NCI-H1694 (cell line): ENCODE measurements at regions not wholly inside any gene's neighbourhood (a gene's known extent, or its start where the extent isn't known, plus 50 kb on each side); places are given as distances from the start of the nearest gene placed in this dataset.

Source experiments
- DNase-seq: peaks from one replicate; lab custom pipeline; 2025; lab: John Stamatoyannopoulos, UW

GRCh38 chr3:14311729-14312128 lies 90.7 kb upstream of the SLC6A6 start:
- DNase-seq: no peak

GRCh38 chr3:14312375-14312774 lies 90.0 kb upstream of the SLC6A6 start:
- DNase-seq: no peak

GRCh38 chr3:14317057-14317553 lies 85.3 kb upstream of the SLC6A6 start:
- DNase-seq: no peak

GRCh38 chr3:14318646-14319045 lies 83.8 kb upstream of the SLC6A6 start:
- DNase-seq: no peak

- DNase-seq: no peak
These were observed 82.7 kb upstream of the SLC6A6 start for GRCh38 chr3:14319654-14320182.

- no peak for DNase-seq
These were observed 82.2 kb upstream of the SLC6A6 start for GRCh38 chr3:14320219-14320618.

- DNase-seq: no peak
These were observed 80.4 kb upstream of the SLC6A6 start for GRCh38 chr3:14322001-14322400.

- no peak for DNase-seq
These were observed 79.6 kb upstream of the SLC6A6 start for GRCh38 chr3:14322667-14323295.

GRCh38 chr3:14323401-14324223 lies 78.8 kb upstream of the SLC6A6 start:
- DNase-seq: no peak

GRCh38 chr3:14324224-14324944 lies 78.0 kb upstream of the SLC6A6 start:
- DNase-seq: no peak

- no peak for DNase-seq
These were observed 74.0 kb upstream of the SLC6A6 start for GRCh38 chr3:14328422-14328821.

GRCh38 chr3:14329116-14329830 lies 73.1 kb upstream of the SLC6A6 start:
- DNase-seq: no peak

GRCh38 chr3:14329842-14330241 lies 72.6 kb upstream of the SLC6A6 start:
- no peak for DNase-seq

- no peak for DNase-seq
These were observed 71.9 kb upstream of the SLC6A6 start for GRCh38 chr3:14330508-14330907.

GRCh38 chr3:14331251-14331650 lies 71.2 kb upstream of the SLC6A6 start:
- no peak for DNase-seq

- DNase-seq: no peak
These were observed 70.0 kb upstream of the SLC6A6 start for GRCh38 chr3:14332392-14332791.

- DNase-seq: no peak
These were observed 69.2 kb upstream of the SLC6A6 start for GRCh38 chr3:14333215-14333614.

GRCh38 chr3:14333621-14334020 lies 68.8 kb upstream of the SLC6A6 start:
- DNase-seq: no peak

- no peak for DNase-seq
These were observed 68.3 kb upstream of the SLC6A6 start for GRCh38 chr3:14334136-14334535.

- no peak for DNase-seq
These were observed 67.5 kb upstream of the SLC6A6 start for GRCh38 chr3:14334936-14335335.

GRCh38 chr3:14335774-14336748 lies 66.3 kb upstream of the SLC6A6 start:
- DNase-seq: no peak
